IPS-18c (cell line): ENCODE measurements at regions not wholly inside any gene's neighbourhood (a gene's known extent, or its start where the extent isn't known, plus 50 kb on each side); places are given as distances from the start of the nearest gene placed in this dataset.

Experiments
- H3K4me3 ChIP-seq: 2 replicates; pipeline ENCODE4 v1.7.0; 2013; ENCODE audit warnings: low read depth, mild to moderate bottlenecking, low read length, moderate library complexity; ENCODE audit not compliant: insufficient read depth
- H3K9me3 ChIP-seq: one replicate; pipeline ENCODE4 v1.6.1; 2013; ENCODE audit warnings: mild to moderate bottlenecking, low read length, moderate library complexity; ENCODE audit not compliant: control insufficient read depth, insufficient read depth

DNA sequence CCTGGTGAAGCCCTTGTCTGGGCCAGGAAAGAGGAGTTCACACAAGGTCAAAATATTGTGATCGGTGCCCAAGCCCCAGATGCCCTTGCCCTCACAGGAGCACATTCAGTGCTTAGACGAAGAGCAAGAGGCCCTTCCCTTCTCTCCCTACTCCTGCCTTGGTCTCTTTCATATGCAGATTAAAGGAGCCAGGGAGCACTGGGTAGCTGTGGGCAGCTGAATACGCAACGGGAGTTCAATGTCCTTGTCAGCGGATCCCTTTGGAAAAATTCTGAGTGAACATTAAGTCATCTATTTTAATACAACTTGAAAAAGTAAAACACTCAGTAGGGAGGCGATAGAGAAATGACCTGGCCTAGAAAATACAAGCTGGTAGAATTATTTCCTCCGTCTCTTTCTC, 1489.4 kb downstream of the AACS start:
- Histone ChIP-seq H3K4me3 (no peak overlapping the region), H3K9me3 (no peaks in the 10 kb centered on the region)

DNA sequence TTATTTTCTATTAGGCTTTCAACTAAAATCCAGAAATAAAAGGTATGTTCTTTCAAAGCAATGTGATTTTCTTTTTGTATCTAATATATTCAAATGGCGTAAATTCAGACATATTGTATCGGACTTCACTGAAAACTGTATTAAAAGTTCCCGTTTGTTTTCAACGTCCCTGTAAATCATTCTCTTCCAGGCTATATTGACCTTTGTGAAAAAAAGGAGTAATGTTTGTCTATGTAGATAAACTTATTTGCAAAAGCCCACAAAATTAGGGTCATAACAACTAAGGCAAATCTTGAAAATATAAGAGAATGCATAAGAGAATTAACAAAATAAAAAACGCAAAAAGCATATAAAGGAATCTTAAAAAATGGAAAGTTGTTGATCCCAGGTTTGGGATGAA, 1492.4 kb downstream of the AACS start:
- H3K4me3 ChIP-seq = no peak overlapping the region
- H3K9me3 ChIP-seq = no peaks in the 10 kb centered on the region

DNA sequence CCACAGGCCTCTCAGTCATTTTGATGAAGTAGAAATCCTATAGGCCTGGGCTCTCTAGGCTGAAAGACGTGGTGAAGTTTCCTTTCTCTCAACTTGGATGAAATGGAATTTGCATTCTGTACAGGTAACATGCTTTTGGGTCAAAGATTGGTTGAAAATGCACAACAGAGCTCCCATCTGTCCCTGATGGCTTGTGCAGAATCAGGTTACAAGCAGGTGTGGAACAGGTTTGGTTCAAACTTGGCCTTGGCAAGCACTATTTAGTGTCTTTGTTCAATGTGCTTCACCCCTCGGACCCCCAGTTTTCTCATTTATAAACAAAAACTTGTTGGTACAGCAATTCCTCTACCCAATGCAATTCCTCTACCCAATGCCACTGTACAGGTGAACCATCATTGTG, 1493.0 kb downstream of the AACS start:
- H3K4me3 ChIP-seq = no peak overlapping the region

DNA sequence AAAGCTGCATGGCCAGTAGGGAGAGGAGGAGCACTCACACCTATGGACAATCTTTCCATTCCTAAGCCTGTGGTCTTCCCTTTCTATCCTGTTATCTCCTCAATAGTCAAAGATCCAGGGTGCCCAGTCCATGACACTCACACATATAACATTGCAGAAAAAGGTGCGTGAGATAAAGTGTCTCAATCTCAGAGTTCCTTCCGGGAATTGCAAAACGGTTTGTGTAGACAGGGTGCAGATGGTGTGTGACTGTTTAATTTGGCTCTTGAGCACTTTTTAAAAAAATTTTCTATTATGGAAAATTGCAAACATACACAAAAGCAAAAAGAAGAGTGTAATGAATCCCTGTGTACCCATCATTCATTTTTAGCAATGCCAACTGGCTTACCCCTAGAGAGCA, 1493.6 kb downstream of the AACS start:
- Histone ChIP-seq H3K4me3 (no peak overlapping the region), H3K9me3 (no peaks in the 10 kb centered on the region)

More for the DNA sequence above, 1493.0 kb downstream of the AACS start:
- H3K9me3 ChIP-seq = no peaks in the 10 kb centered on the region

DNA sequence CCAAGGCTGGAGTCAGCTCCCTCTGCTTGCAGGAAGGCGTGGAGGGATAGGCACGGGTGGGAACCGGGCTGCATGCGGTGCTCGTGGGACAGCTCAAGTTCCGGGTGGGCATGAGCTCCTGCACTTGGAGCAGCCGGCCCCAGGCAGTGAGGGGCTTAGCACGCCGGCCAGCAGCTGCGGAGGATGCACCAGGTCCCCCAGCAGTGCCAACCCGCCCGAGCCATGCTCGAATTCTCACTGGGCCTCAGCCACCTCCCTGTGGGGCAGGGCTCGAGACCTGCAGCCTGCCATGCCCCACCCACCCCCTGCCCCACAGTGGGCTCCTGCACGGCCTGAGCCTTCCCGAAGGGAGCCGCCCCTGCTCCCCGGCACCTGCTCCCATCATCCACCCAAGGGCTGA, 1501.8 kb downstream of the AACS start:
- H3K9me3 ChIP-seq = peaks cover 5% of the 10 kb centered on the region
- no peak overlapping the region for H3K4me3 ChIP-seq

DNA sequence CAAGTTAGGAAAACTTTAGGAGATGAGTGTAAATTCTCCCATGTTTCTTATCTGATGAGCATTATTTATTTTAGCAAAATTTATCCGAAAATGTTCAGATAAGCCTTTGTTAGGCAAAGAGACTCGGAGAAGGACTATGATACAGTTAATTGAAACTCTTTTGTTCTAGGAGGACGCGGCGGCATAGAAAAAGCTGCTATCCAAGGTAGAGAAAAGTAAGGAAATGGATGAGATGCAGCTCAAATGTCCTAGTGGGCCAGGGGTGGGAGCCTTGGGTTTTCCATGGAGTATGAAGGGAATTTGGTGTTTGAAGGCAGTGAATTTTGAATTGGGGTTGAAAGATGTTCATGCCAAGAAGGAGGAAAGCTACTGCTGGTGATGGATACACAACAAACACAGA, 1504.5 kb downstream of the AACS start:
- Histone ChIP-seq H3K9me3 (peaks cover 5% of the 10 kb centered on the region), H3K4me3 (no peak overlapping the region)

DNA sequence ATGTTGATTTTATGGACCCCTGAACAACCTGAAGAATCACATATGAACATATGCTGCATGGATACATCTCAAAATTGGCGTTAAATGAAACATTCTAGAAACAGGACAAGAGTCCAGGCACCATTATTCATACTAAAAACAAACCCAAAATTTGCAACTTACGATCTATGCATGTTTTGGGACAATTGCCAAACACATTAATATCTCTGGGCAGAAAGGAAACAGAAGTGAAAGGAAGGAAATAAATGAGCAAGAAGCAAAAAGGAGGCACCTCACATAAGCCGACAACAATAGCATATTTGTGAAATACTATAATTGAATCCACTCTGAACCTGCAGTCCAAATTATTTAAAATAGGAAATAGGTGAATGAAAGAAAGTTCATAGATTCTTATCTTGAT, 1505.3 kb downstream of the AACS start:
- H3K4me3 ChIP-seq = no peak overlapping the region
- peaks cover 5% of the 10 kb centered on the region for H3K9me3 ChIP-seq

DNA sequence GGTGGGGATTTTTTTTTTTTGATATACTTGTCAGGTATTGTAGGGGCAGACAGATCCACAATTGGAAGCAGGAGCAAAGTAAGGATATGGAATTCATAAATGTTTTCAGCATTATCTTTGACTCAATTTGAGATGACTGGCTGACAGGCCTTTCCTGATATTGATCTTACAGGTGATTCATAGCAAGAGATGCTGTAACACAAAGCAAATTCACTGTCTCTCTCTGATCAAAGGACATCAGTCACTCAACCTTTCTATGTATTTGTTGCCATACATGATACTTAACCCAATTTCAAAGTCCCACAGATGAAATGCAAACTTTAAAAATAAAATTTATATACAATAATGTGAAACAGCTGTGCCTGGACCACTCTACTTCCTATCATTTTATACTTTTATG, 1506.9 kb downstream of the AACS start:
- no peaks in the 10 kb centered on the region for H3K9me3 ChIP-seq
- H3K4me3 ChIP-seq = no peak overlapping the region

DNA sequence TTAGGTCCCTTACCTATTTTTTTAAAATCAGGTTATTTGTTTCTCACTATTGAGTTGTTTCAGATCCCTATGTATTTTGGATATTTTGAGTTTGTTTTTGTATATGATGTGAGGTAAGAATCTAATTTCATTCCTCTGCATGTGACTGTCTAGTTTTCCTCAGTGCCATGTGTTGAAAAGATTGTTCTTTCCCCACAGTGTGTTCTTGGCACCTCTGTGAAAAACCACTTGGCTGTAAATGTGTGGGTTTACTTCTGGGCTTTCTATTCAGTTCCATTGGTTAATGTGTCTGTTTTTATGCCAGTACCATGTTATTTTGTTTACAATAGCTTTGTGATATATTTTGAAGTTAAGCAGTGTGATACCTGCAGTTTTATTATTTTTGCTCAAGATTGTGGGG, 1516.4 kb downstream of the AACS start:
- Histone ChIP-seq H3K9me3 (no peaks in the 10 kb centered on the region), H3K4me3 (no peak overlapping the region)

DNA sequence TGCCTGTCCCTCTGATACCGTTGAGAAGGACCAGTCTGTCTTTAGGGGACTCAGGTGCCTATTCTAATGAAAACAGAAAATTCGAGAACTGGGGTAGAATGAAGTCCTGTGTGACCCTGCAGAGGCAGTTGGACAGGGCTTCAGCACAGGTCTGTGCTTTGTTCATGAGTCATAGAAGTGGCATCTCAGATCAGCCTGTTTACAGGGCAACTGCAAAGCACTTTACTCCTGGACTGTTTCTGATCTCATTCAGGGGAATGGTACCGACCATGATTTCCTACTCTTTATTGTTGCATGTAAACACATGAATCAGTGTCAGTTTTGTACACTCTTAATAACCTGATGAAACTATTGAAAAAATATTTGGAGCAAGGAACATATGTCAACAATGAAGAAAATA, 1517.0 kb downstream of the AACS start:
- Histone ChIP-seq H3K9me3 (no peaks in the 10 kb centered on the region), H3K4me3 (no peak overlapping the region)

DNA sequence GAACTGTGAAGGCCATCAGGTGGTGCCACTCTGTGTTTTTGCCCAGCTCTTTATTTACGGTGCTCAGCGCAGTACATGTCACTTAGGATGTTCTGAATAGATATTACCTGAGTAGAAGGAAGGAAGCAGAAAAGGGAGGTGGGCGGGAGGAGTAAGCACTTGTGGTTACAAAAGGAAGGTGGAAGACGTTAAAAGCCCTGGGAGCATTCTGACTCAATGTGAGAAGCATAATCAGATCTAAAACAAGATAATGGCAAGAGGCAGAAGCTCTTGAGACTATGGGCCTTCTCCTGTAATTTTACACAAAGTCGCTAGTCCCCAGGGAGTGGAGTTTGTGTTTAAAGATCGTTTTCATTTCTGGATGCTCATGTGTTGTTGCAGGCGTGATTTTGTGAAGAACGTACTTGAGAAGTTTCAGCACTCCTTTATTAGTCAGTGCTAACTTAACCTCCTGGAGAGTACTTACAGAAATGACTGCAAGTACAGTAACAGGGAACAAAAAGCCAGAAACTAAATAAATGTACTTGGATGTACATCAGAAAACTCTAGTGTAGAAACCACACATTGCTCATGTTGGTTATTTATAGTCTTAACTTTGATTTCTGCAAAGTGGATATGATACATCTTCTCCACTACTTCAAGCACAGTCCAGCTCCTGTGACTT, 1523.5 kb downstream of the AACS start:
- H3K9me3 ChIP-seq = no peaks in the 10 kb centered on the region

DNA sequence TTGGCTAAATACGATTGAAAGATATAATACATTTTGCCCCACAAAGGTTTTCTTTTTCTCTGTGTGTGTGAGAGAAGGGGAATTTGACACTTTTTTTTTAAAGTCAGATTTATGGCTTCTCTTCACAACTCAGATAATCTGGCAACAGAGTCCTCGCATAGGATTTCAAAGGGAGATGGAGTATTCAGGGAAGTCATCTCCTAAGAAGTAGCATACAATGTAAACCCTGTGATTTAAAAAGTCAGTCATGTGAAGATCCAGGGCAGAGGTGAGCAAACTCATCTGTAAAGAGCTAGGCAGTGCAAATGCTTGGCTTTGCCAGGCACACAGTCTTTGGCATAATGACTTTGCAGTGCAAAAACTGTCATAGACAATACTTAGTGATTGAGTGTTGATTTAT, 1526.3 kb downstream of the AACS start:
- Histone ChIP-seq H3K4me3 (no peak overlapping the region), H3K9me3 (no peaks in the 10 kb centered on the region)

More for the DNA sequence above, 1523.5 kb downstream of the AACS start:
- no peak overlapping the region for H3K4me3 ChIP-seq

DNA sequence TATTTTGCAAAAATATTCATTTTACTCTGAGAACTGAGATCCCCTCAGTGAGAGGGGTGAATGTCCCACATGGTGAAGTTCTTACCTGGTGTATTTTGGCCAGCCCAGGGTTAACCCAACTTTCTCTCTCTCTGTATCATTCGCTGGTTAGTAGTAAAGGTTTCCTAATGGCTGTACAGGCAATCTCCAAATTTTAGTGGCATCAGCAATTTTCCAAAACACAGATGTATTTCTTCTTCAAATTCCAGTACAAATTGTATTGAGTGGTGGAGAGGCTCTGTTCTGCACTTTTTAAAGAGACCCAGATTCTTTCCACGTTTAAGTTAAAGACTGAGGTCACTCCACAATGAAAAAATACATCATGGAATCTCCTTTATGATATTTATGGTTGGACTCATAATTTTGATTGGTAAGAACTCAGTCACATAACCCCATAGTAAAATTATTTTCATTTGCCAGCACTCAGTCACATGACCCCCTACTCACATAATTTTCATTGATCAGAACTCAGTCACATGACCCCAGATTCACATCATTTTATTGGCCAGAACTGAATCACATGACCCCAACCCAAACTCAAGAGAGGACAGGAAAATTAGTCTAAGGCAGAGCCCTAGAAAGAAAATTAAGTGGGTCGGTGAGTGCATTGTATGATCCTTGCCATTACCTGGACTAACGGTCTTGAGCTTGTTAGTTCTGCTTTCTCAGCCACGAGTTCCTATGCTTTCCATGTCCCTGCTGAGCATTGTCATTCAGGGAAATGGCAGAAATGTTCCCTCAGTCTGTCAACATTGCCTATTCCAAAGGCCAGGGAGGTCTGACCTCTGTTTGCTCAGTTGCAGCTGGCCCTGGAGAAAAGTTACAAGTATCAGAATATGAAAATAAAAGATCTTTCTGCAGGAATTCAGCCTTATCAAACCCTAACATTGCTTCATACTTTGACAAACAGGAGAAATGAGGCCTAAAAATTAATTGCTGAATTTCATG, 1536.2 kb downstream of the AACS start:
- Histone ChIP-seq H3K4me3 (no peak overlapping the region), H3K9me3 (peaks cover 3% of the 10 kb centered on the region)

DNA sequence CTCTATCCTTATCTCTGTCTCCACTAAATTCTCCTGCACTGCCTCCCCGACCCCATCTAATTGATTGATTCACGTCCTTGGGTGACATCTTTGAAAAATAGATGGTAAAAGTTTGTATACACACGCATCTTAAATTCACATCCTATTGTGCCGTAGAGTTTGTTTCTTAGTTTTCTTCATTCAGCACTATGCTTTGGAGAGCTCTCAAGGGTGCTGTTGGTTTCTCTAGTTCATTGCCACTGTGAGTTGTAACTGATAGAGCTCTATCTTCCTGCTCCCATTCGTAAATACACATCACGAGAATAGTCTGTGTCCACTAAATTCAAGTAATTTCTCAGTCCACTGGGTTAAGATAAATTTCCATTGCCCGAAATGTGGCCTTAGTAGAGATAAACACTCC, 1537.4 kb downstream of the AACS start:
- Histone ChIP-seq H3K9me3 (peaks cover 3% of the 10 kb centered on the region), H3K4me3 (no peak overlapping the region)

DNA sequence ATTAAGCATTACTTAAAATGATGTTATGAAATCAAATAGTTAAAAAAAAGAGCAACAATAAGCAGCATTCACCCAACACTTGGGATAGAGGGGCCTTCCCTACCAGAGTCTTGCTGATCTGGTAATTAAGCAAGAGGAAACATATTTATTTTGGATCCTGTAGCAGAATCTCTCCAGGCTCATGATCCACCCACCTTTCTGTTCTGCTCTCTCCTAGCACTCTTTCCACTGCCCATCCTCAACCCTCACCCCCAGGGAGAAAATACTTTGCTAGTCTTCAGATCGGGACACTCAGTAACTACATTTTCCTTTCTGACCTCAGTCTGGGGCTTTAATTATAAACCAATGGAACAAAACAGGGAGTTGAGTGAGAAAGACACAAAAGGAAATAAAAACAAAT, 1541.9 kb downstream of the AACS start:
- Histone ChIP-seq H3K4me3 (no peak overlapping the region), H3K9me3 (no peaks in the 10 kb centered on the region)

DNA sequence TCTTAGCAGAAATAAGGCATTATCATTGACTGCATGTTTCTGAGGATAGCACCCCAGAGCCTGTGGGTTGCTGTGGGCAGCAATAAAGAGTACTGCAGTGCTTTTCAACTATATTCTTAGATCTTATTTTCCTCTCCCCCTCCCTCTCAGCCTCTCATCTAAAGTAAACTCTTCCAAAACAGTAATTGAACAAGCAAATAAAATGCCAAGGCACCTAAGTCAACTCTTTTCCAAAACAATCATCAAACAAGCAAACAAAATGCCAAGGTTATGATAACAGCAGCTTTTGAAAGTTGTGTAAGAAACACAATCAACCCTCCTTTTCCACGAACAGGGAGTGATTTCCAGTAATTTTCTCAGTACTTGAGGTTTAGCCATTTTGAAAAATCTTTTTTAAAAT, 1542.6 kb downstream of the AACS start:
- H3K4me3 ChIP-seq = no peak overlapping the region

DNA sequence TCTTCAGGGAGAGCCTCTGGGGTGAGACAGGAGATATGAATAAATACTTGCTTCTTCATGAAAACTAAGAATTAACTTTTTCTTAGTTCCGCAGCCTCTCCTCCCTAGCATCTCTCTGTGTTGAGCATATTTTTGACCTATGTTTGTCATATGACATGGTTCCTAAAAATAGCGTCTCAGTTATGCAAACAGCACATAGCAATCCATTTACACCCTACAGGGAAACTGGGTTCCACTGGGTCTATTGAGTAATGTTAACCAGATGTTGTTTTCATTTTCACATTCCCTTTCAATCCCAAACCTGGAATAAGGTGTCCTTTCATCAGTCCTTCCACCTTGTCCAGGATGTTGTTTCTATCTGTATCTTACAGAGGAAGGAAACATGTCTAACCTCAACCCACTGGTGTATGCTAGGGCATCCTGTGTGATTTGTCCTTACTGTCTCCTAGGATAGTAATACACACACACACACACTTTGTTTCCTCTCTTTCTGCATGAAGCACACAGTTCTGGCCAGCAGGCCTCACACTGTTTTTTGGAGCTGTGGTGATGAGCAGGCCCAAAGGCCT, 1543.5 kb downstream of the AACS start:
- Histone ChIP-seq H3K4me3 (no peak overlapping the region), H3K9me3 (peaks cover 3% of the 10 kb centered on the region)

More for the DNA sequence above, 1542.6 kb downstream of the AACS start:
- H3K9me3 ChIP-seq = peaks cover 2% of the 10 kb centered on the region

DNA sequence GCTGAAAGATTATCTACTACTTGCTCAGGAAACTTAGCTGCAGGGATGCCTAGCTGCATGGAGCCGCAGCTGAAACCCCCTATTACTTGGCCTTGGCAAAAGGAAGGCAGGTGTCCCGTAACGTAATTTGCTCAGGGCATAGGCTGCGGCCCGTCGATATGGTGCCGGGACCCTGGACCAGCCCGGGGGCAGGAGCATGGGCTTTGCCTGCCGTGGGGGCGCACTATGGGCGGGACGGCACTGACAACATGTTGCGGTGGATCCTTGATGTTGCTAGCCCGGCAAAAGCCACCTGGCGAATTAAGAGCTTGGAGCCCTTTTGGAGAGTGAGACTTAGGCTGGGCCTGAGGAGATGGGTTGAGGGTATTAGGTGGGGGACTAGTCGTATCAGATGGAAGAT, 1551.2 kb downstream of the AACS start:
- Histone ChIP-seq H3K9me3 (peaks cover 3% of the 10 kb centered on the region), H3K4me3 (no peak overlapping the region)
